ENCODE measurements at regions not wholly inside any gene's neighbourhood (a gene's known extent, or its start where the extent isn't known, plus 50 kb on each side); places are given as distances from the start of the nearest gene placed in this dataset.

DNA sequence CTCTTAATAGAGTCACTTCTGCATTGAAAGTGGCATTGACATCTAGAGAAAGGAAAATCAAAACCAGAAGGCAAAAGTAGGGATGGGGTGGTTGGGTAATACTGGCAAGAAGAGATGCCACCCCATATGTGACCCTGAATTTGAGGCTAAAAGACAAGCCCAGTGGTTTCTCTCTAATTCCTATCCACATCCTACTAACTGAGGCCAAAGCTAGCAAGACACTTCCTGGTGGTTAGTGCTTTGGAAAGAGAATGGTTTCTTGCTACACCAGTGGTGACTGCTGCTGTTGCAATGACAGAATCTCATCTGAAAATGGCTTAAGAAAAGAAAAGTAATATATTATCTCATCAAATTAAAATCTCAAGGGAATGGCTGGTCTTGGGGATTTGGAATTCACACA, 640.6 kb downstream of the EPHA4 start:
- Histone ChIP-seq H3K9me3 (ENCODE audit: low read length) (no peaks in the 10 kb centered on the region), H3K36me3 (ENCODE audit: insufficient read depth, low read length) (no peaks in the 10 kb centered on the region), H3F3A (ENCODE audit: insufficient read depth, low read length, poor library complexity, severe bottlenecking) (no peaks in the 10 kb centered on the region), H4K20me1 (ENCODE audit: insufficient read depth) (no peaks in the 10 kb centered on the region), H3K4me2 (ENCODE audit: low read length) (no peak overlapping the region), H2AFZ (ENCODE audit: low read depth, low read length) (no peak overlapping the region), H3K27me3 (ENCODE audit: insufficient read depth, low read depth, low read length) (no peaks in the 10 kb centered on the region), H3K9me2 (ENCODE audit: insufficient read depth, low read length) (no peaks in the 10 kb centered on the region), H3K79me2 (replicated peaks; ENCODE audit: insufficient read depth, low read length) (no peaks in the 10 kb centered on the region), H3K9ac (ENCODE audit: low read length) (no peak overlapping the region), H3K27ac (ENCODE audit: low read length) (no peak overlapping the region), H3K4me3 (ENCODE audit: low read length) (no peak overlapping the region)
- TF ChIP-seq RAD21 (conservative IDR thresholded peaks at IDR 0.05) (no peak), MXI1 (conservative IDR thresholded peaks at IDR 0.05; ENCODE audit: poor library complexity, severe bottlenecking) (no peak), SMC3 (conservative IDR thresholded peaks at IDR 0.05; ENCODE audit: poor library complexity) (no peak), EZH2 (IDR thresholded peaks at IDR 0.05; ENCODE audit: borderline replicate concordance, insufficient read depth, low read length, poor library complexity, severe bottlenecking) (no peak), TAF1 (IDR thresholded peaks at IDR 0.05; ENCODE audit: low read depth) (no peak), POLR2AphosphoS5 (IDR thresholded peaks at IDR 0.05) (no peak), EP300 (conservative IDR thresholded peaks at IDR 0.05; ENCODE audit: poor library complexity, severe bottlenecking) (no peak)
- TF ChIP-seq, protein P1, sequence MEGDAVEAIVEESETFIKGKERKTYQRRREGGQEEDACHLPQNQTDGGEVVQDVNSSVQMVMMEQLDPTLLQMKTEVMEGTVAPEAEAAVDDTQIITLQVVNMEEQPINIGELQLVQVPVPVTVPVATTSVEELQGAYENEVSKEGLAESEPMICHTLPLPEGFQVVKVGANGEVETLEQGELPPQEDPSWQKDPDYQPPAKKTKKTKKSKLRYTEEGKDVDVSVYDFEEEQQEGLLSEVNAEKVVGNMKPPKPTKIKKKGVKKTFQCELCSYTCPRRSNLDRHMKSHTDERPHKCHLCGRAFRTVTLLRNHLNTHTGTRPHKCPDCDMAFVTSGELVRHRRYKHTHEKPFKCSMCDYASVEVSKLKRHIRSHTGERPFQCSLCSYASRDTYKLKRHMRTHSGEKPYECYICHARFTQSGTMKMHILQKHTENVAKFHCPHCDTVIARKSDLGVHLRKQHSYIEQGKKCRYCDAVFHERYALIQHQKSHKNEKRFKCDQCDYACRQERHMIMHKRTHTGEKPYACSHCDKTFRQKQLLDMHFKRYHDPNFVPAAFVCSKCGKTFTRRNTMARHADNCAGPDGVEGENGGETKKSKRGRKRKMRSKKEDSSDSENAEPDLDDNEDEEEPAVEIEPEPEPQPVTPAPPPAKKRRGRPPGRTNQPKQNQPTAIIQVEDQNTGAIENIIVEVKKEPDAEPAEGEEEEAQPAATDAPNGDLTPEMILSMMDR (IDR thresholded peaks at IDR 0.05; ENCODE audit: poor library complexity, severe bottlenecking): no peak

DNA sequence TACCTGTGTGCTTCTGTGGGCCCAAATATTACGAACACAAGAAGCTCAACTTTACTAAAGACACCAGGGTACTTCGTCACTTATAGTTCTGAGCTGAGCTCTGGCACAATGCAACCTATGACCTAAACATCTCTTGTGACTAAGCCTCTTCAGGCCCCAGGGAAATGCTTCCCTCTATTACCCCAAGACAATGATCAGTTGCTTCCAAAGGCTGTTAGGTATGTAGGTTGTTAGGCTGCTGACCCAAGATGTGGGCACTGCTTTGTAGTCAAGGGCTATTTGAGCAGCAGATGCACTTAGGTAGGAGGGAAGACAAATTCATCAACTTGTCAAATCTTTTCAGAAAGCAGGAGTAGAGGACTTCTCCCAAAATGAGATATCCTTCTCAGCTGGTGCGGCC, 640.1 kb downstream of the EPHA4 start:
- Histone ChIP-seq H3K79me2 (replicated peaks; ENCODE audit: insufficient read depth, low read length) (no peaks in the 10 kb centered on the region), H3F3A (ENCODE audit: insufficient read depth, low read length, poor library complexity, severe bottlenecking) (no peaks in the 10 kb centered on the region), H3K27ac (ENCODE audit: low read length) (no peak overlapping the region), H3K4me3 (ENCODE audit: low read length) (no peak overlapping the region), H3K9ac (ENCODE audit: low read length) (no peak overlapping the region), H3K9me3 (ENCODE audit: low read length) (no peaks in the 10 kb centered on the region), H3K27me3 (ENCODE audit: insufficient read depth, low read depth, low read length) (no peaks in the 10 kb centered on the region), H3K4me2 (ENCODE audit: low read length) (no peak overlapping the region), H2AFZ (ENCODE audit: low read depth, low read length) (no peak overlapping the region), H3K9me2 (ENCODE audit: insufficient read depth, low read length) (no peaks in the 10 kb centered on the region), H4K20me1 (ENCODE audit: insufficient read depth) (no peaks in the 10 kb centered on the region), H3K36me3 (ENCODE audit: insufficient read depth, low read length) (no peaks in the 10 kb centered on the region)
- TF ChIP-seq MXI1 (conservative IDR thresholded peaks at IDR 0.05; ENCODE audit: poor library complexity, severe bottlenecking): no peak
- TF ChIP-seq POLR2AphosphoS5 (IDR thresholded peaks at IDR 0.05): no peak
- no peak for TF ChIP-seq SMC3 (conservative IDR thresholded peaks at IDR 0.05; ENCODE audit: poor library complexity)
- TF ChIP-seq, protein P1 (IDR thresholded peaks at IDR 0.05; ENCODE audit: poor library complexity, severe bottlenecking): no peak
- TF ChIP-seq EZH2 (IDR thresholded peaks at IDR 0.05; ENCODE audit: borderline replicate concordance, insufficient read depth, low read length, poor library complexity, severe bottlenecking): no peak
- TF ChIP-seq, protein P2, sequence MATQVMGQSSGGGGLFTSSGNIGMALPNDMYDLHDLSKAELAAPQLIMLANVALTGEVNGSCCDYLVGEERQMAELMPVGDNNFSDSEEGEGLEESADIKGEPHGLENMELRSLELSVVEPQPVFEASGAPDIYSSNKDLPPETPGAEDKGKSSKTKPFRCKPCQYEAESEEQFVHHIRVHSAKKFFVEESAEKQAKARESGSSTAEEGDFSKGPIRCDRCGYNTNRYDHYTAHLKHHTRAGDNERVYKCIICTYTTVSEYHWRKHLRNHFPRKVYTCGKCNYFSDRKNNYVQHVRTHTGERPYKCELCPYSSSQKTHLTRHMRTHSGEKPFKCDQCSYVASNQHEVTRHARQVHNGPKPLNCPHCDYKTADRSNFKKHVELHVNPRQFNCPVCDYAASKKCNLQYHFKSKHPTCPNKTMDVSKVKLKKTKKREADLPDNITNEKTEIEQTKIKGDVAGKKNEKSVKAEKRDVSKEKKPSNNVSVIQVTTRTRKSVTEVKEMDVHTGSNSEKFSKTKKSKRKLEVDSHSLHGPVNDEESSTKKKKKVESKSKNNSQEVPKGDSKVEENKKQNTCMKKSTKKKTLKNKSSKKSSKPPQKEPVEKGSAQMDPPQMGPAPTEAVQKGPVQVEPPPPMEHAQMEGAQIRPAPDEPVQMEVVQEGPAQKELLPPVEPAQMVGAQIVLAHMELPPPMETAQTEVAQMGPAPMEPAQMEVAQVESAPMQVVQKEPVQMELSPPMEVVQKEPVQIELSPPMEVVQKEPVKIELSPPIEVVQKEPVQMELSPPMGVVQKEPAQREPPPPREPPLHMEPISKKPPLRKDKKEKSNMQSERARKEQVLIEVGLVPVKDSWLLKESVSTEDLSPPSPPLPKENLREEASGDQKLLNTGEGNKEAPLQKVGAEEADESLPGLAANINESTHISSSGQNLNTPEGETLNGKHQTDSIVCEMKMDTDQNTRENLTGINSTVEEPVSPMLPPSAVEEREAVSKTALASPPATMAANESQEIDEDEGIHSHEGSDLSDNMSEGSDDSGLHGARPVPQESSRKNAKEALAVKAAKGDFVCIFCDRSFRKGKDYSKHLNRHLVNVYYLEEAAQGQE (IDR thresholded peaks at IDR 0.05; ENCODE audit: borderline replicate concordance): no peak
